HK-2 (cell line): ENCODE measurements at regions not wholly inside any gene's neighbourhood (a gene's known extent, or its start where the extent isn't known, plus 50 kb on each side); places are given as distances from the start of the nearest gene placed in this dataset.
"Not testable (repeated sequence)": the region's sequence is repeated elsewhere in the genome, so short reads cannot be mapped to it uniquely, and the experiment has no call there.

Source experiments
- DNase-seq: peaks from one replicate; pipeline ENCODE4 v3.0.0-alpha.2; 2018; ENCODE audit not compliant: unreplicated experiment

- no peak for DNase-seq
These were observed 1338.6 kb upstream of the ACO1 start for GRCh38 chr9:31045810-31046209.

DNA sequence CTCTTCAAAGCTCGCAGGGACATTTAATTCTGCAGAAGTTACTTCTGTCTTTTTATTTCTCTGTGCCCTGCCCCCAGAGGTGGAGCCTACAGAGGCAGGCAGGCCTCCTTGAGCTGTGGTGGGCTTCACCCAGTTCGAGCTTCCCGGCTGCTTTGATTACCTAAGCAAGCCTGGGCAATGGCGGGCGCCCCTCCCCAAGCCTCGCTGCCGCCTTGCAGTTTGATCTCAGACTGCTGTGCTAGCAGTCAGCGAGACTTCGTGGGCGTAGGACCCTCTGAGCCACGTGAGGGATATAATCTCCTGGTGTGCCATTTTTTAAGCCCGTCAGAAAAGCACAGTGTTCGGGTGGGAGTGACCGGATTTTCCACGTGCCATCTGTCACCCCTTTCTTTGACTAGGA is 1322.9 kb upstream of the ACO1 start:
- not testable (repeated sequence) for DNase-seq

DNA sequence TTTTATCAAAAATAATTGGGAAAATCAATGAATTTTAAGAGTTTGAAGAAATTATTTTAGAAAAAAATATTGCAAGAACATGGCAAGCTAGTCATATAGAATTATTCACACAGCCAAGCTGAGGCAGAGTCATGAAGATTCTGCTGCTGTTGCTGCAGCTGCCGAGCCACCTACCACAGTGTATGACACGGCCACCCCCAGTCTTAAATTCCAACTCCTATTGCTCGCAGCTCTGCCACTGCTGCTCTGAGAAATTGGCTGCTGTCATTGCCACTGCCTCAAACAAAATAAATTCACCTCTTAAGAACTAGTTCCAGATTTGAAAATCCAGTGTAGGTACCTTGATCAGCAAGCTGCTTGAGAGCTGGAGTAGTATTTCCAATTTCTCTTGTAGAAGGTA is 1318.8 kb upstream of the ACO1 start:
- DNase-seq = no peak

GRCh38 chr9:31067418-31067817 is 1317.0 kb upstream of the ACO1 start:
- no peak for DNase-seq

DNA sequence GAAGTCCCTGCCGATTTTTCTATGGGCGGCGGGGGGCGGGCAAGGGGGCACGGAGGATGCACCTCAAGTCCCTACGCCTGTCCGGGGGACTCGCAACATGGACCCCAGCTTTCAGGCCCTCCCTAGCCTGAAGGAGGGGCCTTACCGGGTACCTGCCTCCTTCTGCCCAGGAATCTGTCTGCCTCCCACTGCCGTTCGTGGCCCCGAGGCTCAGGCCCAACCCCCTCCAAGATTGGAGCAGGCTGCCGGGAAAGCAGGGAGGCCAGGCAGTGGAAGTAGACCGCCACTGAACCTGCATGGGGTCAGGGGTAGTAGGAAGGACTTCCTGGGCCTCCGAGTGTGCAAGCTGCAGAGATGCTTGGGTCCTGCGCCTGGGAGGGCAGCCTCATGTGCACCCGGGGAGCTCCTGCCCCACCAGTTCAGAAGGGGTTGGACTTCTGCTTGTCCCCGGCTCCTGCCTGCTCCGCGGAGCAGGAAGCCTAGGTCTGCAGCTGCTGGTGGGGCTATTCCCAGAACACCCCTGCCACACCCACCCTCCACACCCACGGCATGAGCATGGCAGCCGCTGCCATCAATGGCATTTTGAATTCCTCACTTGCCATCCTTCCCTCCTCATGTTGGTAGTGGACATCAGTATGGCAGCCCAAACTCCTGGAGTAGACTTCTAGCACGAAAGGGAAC is 1312.7 kb upstream of the ACO1 start:
- no peak for DNase-seq

DNA sequence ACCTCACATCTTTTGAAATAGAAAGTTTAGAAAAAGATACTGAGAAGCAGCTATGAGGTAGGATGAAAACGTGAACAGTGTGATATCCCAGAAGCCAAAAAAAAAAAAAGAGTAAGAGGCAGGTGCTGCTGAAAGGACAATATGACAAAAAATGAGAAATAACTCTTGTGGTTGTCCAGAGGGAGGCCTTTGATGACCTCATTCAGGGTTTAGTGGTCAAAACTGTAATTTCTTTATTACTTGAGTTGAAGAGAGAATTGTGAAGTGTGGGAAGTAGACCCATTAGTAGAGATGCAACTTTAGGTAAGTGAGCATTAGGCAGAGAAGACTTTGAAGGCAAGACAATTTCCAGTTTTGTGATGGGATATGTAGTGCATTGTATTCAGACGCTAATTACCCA is 1306.3 kb upstream of the ACO1 start:
- DNase-seq = no peak

GRCh38 chr9:31084350-31084749 is 1300.1 kb upstream of the ACO1 start:
- DNase-seq = no peak

- DNase-seq = no peak
These were observed 1294.8 kb upstream of the ACO1 start for GRCh38 chr9:31089549-31090221.

DNA sequence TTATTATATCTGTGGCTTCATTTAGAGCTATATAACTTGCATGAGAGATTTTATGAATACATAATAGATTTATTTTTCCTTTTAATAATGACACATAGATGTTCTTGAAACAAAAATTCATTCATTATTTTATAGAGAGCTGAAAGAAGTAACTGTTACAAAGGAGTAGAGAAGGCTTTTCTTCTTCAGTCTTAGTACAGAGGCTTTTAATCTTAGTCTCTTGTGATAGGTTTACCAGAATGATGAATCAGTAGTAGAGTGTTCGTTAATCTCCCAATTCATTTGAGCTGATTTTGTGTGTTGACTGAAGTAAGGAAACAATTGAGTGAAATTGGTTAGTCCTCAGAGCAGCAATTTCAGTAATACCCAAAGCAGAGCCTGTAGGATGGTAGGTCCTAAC is 1284.1 kb upstream of the ACO1 start:
- no peak for DNase-seq

DNA sequence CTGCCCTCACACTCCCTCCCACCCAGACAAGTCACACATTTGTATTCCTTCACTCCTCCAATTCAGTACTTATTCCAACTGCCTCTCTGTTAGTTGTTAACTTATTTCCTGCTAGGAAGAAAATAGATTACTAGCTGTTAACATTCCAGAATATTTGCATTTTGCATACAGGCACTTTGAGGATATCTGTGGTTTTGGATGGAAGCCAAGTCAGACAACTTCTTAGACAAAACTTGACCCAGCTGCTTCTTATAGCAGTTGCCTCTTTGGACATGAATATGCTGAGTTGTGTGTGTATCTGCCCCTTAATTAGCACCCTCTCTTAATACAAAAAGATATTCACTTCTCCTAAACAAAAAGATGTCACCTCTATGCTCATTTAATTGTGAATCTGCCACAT is 1280.6 kb upstream of the ACO1 start:
- DNase-seq = no peak

DNA sequence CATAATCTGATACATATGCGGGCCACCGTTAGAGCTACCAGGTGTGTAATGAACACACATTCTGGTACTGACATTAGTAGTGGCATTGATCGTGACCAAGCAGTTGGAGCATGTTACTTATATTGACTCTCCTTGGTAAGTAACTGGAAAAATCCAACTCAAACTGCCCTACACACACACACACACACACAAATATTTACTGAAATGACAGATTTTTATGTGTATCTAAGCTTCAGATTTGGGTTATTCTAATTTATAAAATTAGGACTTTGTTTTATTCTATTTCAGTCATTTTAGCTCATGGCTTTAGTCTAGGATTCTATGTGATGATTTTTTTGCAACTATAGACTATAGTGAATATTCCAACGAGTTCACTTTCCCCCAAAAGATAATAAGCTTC is 1280.2 kb upstream of the ACO1 start:
- DNase-seq = no peak

- DNase-seq = no peak
These were observed 1272.0 kb upstream of the ACO1 start for GRCh38 chr9:31112491-31112890.

GRCh38 chr9:31114346-31114745 is 1270.1 kb upstream of the ACO1 start:
- no peak for DNase-seq

DNA sequence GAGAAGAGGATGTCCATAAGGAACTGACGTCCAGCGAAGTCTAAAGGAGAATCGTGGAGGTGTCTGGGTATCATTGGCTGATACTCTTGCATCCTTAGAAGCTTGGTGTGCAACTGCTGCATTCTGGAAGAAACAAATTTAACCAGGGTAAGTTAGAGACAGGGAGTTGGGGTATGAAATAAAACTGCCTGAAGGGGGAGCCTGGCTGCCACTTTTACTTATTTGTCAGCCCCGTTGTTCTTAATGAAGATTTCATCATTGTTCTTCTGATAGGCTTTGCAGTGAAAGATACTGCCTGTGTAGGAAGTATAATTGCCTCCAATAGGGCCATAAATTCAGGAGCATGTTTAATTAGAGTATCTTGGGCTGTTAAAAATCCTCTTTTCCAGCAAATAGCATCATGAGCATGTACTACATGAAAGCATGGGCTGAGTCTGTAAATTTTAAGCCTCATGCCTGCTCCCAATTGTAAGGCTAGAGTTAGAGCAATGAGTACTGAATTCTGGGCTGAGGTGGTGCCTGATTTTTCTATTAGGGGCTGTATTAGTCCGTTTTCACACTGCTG is 1264.5 kb upstream of the ACO1 start:
- DNase-seq = no peak

GRCh38 chr9:31124389-31124788 is 1260.1 kb upstream of the ACO1 start:
- no peak for DNase-seq

DNA sequence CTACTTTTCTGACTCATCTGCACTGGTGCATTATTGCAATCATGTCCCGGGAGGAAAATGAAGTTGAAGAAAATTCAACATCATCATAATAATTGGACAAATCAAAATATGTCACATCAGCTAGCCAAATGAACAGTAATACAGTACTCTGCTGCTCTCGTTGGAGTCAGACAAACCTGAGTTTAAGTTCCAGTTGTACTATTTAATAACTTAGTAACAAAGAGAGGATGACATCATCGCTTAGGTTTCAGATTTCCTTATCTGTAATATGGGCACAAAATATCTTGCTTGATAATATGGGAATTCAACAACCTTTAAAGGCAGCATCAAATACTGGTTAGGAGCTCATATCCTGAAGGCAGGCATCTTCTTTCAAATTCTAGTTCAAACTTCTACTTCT is 1248.9 kb upstream of the ACO1 start:
- no peak for DNase-seq

DNA sequence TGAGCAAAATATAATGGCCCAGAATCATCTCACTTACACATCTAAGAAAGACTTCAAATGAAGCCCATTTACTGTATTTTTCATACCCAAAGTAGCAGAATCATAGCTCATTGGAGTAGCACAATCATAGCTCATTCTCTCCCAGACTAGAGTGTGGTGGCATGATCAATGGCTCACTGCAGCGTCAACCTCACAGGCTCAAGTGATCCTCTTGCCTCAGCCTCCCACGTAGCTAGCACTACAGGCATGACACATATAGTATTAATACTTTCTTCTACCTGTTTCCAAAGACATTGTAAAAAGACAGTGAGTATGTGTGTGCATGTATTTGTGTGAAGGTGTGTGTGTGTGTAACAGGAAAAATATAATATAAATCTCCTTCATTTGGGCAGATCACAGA is 1247.9 kb upstream of the ACO1 start:
- DNase-seq = peak; percentile 2

DNA sequence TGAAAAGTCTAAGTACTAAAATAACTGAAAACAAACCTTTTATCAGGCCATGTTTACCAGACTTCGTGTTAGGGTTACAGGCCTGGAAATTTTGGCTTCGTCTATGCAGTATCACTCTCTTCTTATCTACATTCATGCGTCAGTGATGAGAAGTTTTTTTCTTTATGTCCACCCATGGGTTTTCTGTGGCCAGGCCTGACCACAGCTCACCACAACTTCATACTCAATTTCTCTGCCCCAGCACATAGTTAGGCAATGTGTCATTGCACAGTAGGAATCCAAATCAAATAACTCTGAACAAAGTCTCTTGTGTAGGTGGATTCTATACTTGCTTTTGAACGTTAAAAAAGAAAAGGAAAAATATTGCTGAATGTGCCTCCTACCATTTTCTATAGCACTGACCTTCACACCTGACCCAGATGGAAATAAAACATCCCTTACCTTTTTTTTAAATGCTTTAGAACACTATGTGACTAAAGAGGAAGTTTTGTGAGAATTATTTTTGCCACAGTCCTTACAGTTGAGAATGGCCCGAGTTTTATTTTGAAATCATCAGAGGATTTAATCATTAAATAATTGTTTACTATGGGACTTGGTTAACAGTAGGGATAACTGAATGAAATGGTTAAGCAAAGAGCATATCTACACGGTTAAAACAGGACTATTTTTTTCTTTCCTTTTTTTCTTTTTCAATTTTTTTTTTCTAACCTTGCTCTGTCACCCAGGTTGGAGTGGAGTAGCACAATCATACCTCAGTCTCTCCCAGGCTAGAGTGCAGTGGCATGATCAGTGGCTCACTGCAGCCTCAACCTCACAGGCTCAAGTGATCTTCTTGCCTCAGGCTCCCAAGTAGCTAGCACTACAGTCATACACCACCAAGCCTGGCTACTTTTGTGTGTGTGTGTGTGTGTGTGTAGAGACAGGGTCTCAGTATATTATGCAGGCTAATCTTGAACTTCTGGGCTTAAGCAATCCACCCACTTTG is 1247.0 kb upstream of the ACO1 start:
- peak; percentile 56 for DNase-seq

DNA sequence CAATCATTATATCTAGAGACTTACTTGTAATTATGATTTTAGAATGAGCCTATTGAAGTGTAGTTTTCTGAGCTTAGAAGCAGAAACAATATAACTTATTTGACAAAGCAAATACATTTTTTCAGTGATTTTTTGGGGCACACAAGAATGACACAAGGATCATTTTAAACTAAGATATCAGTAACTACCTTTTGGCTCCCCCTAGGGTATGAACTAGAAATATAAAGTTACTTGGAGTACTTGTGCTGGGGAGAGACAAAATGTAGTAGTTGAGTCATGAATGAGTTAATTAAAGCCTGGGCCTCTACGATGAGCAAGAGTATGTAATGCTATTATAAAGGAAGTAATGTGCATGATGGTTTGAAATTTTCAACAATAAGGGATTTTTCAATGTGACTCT is 1244.1 kb upstream of the ACO1 start:
- no peak for DNase-seq

GRCh38 chr9:31142456-31142855 is 1242.0 kb upstream of the ACO1 start:
- no peak for DNase-seq

DNA sequence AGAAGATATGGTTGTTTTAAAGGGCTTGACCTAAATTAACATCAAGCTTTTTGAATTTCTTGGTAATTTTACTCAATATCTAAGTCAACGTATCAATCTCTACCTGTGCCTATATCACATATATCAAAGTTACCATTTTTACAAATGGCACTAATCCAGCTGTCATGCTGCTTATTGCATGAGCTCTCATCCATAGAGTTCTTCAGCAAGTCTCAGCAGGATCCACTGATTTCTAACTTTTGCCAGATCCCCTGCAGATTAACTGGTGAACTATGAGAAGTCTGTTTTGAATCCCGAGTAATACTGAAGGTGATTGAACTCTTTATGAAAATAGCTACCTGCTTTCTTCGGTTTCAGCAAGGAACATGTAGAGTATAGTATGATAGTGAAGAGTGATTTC is 1239.8 kb upstream of the ACO1 start:
- no peak for DNase-seq

DNA sequence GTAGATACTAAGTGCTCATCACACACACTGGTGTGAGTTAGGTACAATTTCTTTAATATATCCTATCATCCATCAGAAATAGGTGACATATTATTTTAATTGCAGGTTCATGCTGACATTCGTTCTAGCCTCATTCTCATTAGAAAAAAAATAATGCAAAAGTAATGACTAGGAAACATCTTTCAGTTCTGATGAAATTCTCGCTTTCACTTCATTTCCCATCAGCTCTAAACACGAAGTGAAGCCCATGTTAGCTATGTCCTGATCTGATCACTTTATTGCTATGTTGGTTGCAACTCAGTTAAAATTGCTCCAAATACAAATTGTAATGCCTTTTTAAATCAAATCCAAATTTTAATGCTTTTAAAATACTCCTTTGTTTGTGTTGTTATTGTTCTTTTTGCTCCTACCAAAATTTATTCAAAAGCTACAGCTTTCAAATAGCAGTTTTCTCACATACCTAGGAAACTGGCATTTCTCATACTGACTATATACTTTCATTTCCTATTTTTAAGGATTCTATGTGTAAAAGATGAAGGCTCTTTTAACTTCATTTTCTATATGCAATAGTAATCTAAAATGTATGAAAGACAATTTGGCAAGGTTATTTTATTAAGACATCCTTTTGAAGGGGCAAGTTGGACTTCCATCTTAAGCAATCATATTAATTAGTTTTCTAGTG is 1237.8 kb upstream of the ACO1 start:
- DNase-seq = no peak
